ENCODE measurements at regions not wholly inside any gene's neighbourhood (a gene's known extent, or its start where the extent isn't known, plus 50 kb on each side); places are given as distances from the start of the nearest gene placed in this dataset.

DNA sequence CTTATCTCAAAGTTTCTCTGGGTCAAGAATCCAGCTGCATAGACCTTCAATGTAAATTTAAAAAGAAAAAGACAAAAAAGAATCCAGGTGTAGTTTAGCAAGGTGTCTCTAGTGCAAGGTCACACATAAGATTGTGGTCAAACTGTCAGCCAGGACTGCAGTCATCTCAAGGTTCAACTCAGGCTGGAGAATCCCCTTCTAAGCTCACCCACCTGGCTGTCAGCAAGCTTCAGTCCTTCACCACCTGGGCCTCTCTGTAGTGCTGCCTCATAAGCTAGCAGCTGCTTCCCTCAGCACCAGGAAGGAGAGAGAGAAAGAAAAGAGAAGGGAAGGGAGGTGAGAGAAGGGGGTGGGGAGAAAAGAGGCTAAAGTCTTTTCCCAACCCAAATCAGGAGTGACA, 146.7 kb downstream of the ACTL7B start:
- TF ChIP-seq, protein P1, sequence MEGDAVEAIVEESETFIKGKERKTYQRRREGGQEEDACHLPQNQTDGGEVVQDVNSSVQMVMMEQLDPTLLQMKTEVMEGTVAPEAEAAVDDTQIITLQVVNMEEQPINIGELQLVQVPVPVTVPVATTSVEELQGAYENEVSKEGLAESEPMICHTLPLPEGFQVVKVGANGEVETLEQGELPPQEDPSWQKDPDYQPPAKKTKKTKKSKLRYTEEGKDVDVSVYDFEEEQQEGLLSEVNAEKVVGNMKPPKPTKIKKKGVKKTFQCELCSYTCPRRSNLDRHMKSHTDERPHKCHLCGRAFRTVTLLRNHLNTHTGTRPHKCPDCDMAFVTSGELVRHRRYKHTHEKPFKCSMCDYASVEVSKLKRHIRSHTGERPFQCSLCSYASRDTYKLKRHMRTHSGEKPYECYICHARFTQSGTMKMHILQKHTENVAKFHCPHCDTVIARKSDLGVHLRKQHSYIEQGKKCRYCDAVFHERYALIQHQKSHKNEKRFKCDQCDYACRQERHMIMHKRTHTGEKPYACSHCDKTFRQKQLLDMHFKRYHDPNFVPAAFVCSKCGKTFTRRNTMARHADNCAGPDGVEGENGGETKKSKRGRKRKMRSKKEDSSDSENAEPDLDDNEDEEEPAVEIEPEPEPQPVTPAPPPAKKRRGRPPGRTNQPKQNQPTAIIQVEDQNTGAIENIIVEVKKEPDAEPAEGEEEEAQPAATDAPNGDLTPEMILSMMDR (IDR thresholded peaks at IDR 0.05), result no peak
- no peak for TF ChIP-seq POLR2A (IDR thresholded peaks at IDR 0.05)

All from adrenal gland (tissue), 5 donors.